ENCODE measurements at regions not wholly inside any gene's neighbourhood (a gene's known extent, or its start where the extent isn't known, plus 50 kb on each side); places are given as distances from the start of the nearest gene placed in this dataset.

DNA sequence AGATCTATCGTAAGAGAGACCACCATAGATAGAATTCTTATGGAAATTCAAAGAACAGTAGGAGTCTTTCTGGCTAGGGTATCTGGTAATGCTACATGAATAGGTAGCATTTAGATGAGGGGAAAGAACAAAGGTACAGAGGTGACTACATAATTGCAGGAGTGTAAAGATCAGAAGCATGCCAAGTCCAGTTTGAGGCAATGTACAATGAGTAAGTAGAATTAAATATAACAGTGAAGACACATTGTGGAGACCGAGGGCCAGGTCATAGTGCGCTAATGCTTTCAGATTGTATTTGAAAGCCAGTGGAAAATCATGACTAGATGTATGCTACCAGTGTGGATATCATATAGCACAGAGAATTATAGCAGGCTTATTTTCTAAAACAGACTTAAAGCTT, 1611.6 kb upstream of the LRRTM3 start:
- no peaks in the 10 kb centered on the region for H3K36me3 ChIP-seq
- no peak for DNase-seq
- TF ChIP-seq, protein P1, sequence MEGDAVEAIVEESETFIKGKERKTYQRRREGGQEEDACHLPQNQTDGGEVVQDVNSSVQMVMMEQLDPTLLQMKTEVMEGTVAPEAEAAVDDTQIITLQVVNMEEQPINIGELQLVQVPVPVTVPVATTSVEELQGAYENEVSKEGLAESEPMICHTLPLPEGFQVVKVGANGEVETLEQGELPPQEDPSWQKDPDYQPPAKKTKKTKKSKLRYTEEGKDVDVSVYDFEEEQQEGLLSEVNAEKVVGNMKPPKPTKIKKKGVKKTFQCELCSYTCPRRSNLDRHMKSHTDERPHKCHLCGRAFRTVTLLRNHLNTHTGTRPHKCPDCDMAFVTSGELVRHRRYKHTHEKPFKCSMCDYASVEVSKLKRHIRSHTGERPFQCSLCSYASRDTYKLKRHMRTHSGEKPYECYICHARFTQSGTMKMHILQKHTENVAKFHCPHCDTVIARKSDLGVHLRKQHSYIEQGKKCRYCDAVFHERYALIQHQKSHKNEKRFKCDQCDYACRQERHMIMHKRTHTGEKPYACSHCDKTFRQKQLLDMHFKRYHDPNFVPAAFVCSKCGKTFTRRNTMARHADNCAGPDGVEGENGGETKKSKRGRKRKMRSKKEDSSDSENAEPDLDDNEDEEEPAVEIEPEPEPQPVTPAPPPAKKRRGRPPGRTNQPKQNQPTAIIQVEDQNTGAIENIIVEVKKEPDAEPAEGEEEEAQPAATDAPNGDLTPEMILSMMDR (IDR thresholded peaks at IDR 0.05), result no peak
- no peak for TF ChIP-seq POLR2A (IDR thresholded peaks at IDR 0.05)
- H3K4me1 ChIP-seq, result no peaks in the 10 kb centered on the region
- no peak overlapping the region for H3K27ac ChIP-seq
- no peaks in the 10 kb centered on the region for H3K9me3 ChIP-seq
- H3K27me3 ChIP-seq, result no peaks in the 10 kb centered on the region
- no peak overlapping the region for H3K4me3 ChIP-seq

DNA sequence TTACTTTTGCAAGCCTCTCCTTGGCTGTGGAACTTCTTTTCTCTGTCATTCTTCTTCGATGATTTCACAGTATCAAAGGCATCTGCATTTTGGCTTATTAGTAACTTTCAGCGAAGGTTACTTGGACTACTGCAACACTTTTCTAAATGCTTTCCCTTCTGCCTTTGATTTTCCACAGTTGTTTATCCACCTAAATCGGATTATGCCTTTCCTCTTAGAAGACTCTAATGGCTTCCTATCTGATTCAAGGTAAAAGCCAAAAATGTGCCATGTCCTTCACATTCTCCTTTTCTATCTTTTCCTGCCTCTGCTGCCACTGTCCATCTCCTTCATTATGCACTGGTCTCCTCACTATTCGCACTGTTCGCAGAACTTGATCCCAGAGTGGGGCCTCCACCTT, 1606.3 kb upstream of the LRRTM3 start:
- no peak for DNase-seq
- TF ChIP-seq, protein P1 (IDR thresholded peaks at IDR 0.05), result no peak
- TF ChIP-seq POLR2A (IDR thresholded peaks at IDR 0.05), result no peak
- H3K9me3 ChIP-seq, result no peaks in the 10 kb centered on the region
- no peaks in the 10 kb centered on the region for H3K36me3 ChIP-seq
- no peaks in the 10 kb centered on the region for H3K4me1 ChIP-seq
- no peaks in the 10 kb centered on the region for H3K27me3 ChIP-seq
- no peak overlapping the region for H3K27ac ChIP-seq
- no peak overlapping the region for H3K4me3 ChIP-seq

DNA sequence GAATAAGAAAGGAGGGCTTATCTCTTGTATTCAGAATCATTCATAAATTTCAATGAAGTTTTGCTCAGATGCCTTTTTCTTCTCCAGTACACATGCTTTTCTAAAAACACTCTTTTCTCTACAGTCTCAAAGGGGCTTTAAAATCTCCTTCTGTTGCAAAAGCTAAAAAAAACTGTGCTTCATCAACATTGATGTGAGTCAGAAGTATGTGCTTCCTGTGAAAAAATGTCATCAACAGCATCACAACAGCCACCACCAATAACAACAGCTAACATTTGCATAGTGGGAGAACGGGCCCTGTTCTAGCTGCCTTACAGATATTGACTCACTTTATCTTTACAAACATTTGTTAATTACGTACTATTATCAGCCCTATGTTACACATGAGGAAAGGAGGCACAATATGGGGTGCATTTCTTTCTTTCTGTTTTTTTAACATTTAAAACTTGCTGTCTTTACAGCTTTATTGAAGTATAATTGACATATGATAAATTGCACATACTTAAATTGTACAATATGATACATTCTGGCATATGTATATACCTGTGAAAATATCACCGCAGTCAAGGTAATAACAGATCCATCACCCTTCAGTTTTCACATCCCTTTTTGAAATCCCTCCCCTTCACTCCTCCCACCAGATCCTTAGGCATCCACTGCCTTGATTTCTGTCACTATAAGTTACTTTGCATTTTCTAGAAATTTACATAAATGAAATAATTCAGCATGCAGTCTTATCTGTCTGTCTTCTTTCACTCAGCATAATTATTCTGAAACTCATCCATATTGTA, 1605.4 kb upstream of the LRRTM3 start:
- TF ChIP-seq POLR2A (IDR thresholded peaks at IDR 0.05), result no peak
- TF ChIP-seq, protein P1 (IDR thresholded peaks at IDR 0.05), result no peak

DNA sequence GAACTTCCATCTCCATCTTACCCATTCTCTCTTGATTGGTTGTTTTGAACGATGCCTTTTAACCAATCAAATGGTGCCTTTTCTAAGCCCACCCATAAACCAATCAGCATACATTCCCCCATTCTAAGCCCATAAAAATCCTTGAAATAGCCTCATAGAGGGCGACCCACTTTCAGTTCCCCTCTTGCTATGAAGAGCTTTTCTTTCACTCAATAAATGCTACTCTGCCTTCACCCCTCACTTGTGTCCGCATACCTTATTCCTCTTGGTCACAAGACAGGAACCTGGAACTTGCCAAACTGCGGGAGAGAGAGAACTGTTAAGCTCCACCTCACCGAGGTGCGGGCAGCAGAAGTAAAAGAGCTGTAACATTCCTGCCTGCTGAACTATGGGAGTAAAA, 1602.0 kb upstream of the LRRTM3 start:
- TF ChIP-seq POLR2A (IDR thresholded peaks at IDR 0.05), result no peak
- TF ChIP-seq, protein P1 (IDR thresholded peaks at IDR 0.05), result no peak
- H3K27me3 ChIP-seq, result no peaks in the 10 kb centered on the region
- no peak for DNase-seq
- no peaks in the 10 kb centered on the region for H3K36me3 ChIP-seq
- no peak overlapping the region for H3K4me3 ChIP-seq
- no peaks in the 10 kb centered on the region for H3K9me3 ChIP-seq
- no peak overlapping the region for H3K27ac ChIP-seq
- no peaks in the 10 kb centered on the region for H3K4me1 ChIP-seq

More for the DNA sequence above, 1605.4 kb upstream of the LRRTM3 start:
- H3K4me3 ChIP-seq, result no peak overlapping the region
- DNase-seq, result no peak
- H3K9me3 ChIP-seq, result no peaks in the 10 kb centered on the region
- H3K27ac ChIP-seq, result no peak overlapping the region
- H3K36me3 ChIP-seq, result no peaks in the 10 kb centered on the region
- no peaks in the 10 kb centered on the region for H3K27me3 ChIP-seq
- H3K4me1 ChIP-seq, result no peaks in the 10 kb centered on the region

DNA sequence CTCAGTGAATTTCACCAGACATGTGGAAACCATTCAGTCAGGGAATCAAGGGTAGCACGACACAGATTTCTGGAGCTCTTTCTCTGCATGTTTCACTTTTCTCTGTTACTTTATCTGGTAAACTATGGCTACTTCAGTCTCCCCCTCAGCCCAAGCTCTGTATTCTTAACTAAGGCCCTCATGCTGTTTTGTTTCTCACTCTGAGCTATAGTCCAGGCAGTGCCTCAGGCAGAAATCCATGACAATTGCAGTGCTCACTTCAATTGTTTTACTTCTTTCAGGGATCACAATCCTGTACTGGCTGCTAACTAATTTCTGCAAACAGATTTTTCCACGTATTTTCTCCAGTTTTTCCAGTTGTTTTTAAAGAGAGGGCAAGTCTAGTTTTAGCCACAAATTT, 1599.9 kb upstream of the LRRTM3 start:
- Histone ChIP-seq H3K36me3 (no peaks in the 10 kb centered on the region), H3K4me3 (no peak overlapping the region), H3K9me3 (no peaks in the 10 kb centered on the region), H3K4me1 (no peaks in the 10 kb centered on the region), H3K27me3 (no peaks in the 10 kb centered on the region), H3K27ac (no peak overlapping the region)
- DNase-seq, result no peak
- TF ChIP-seq POLR2A (IDR thresholded peaks at IDR 0.05), result no peak
- TF ChIP-seq, protein P1 (IDR thresholded peaks at IDR 0.05), result no peak

Data from Peyer's patch (tissue), 4 donors.